IMR-90 (cell line): ENCODE measurements at regions not wholly inside any gene's neighbourhood (a gene's known extent, or its start where the extent isn't known, plus 50 kb on each side); places are given as distances from the start of the nearest gene placed in this dataset.

Source experiments
- ATAC-seq: fragments of 200-7000 bp; cut with Tn5 transposase; 2 replicates; pipeline ENCODE4 v1.9.1; 2020; ENCODE audit warnings: low read depth, mild to moderate bottlenecking, moderate library complexity
- BruUV-seq: library from RNA; stranded (reverse); fragments of 400-500 nt; replicated peaks from 2 replicates; lab custom pipeline; 2021; lab: Mats Ljungman, UMichigan
- CTCF ChIA-PET: fragments of 300-600 bp; formaldehyde crosslinking; extraction: SDS; loops from one replicate; lab custom pipeline; 2021; ENCODE audit warnings: antibody characterized with exemption; lab: Yijun Ruan, JAX
- POLR2A ChIA-PET: fragments of 300-600 bp; sonication (Branson Sonifier 250); formaldehyde crosslinking; loops from one replicate; lab custom pipeline; 2022; ENCODE audit warnings: antibody characterized with exemption; ENCODE audit not compliant: unreplicated experiment; lab: Charles Lee
- DNase-seq: peaks from one replicate; pipeline ENCODE4 v3.0.0; 2013
- H2AFZ ChIP-seq: replicated peaks from 2 replicates; pipeline ENCODE3; 2013; ENCODE audit warnings: low read length, mild to moderate bottlenecking; ENCODE audit not compliant: poor library complexity
- H2AK5ac ChIP-seq: 2 replicates; pipeline ENCODE4 v1.6.1; 2013; ENCODE audit warnings: low read depth, low read length, inconsistent platforms
- H2AK9ac ChIP-seq: replicated peaks from 2 replicates; pipeline ENCODE3; 2013; ENCODE audit warnings: mild to moderate bottlenecking, low read depth, low read length, moderate library complexity; ENCODE audit not compliant: poor library complexity
- H2BK120ac ChIP-seq: 2 replicates; pipeline ENCODE4 v1.6.1; 2013; ENCODE audit warnings: low read depth, low read length, inconsistent platforms
- H2BK15ac ChIP-seq: 3 replicates; pipeline ENCODE4 v1.6.1; 2013; ENCODE audit warnings: low read depth, low read length, inconsistent platforms
- H2BK20ac ChIP-seq: 2 replicates; pipeline ENCODE4 v1.6.1; 2013; ENCODE audit warnings: low read depth, mild to moderate bottlenecking, inconsistent platforms, low read length, moderate library complexity
- H2BK5ac ChIP-seq: 2 replicates; pipeline ENCODE4 v1.6.1; 2013; ENCODE audit warnings: mild to moderate bottlenecking, low read depth, low read length, inconsistent platforms; ENCODE audit not compliant: poor library complexity, severe bottlenecking
- H3K14ac ChIP-seq: replicated peaks from 2 replicates; pipeline ENCODE4 v1.6.1; 2013; ENCODE audit warnings: low read depth, low read length, inconsistent platforms
- H3K18ac ChIP-seq: 2 replicates; pipeline ENCODE4 v1.6.1; 2013; ENCODE audit warnings: low read depth, low read length, control low read depth
- H3K23ac ChIP-seq: 2 replicates; pipeline ENCODE4 v1.6.1; 2013; ENCODE audit warnings: low read depth, low read length, inconsistent platforms
- H3K27ac ChIP-seq: 2 replicates; pipeline ENCODE4 v1.5.1; 2013; ENCODE audit warnings: mild to moderate bottlenecking, control low read depth, low read length; ENCODE audit not compliant: insufficient read depth
- H3K27me3 ChIP-seq: 2 replicates; pipeline ENCODE4 v1.6.1; 2013; ENCODE audit warnings: low read length; ENCODE audit not compliant: control insufficient read depth, insufficient read depth
- H3K36me3 ChIP-seq: 2 replicates; pipeline ENCODE4 v1.6.1; 2013; ENCODE audit warnings: low read length, mixed read lengths; ENCODE audit not compliant: control insufficient read depth, insufficient read depth
- H3K4ac ChIP-seq: 2 replicates; pipeline ENCODE4 v1.6.1; 2013; ENCODE audit warnings: low read depth, low read length, inconsistent platforms
- H3K4me1 ChIP-seq: 2 replicates; pipeline ENCODE4 v1.6.1; 2013; ENCODE audit warnings: low read length, mixed read lengths; ENCODE audit not compliant: control insufficient read depth, insufficient read depth
- H3K4me2 ChIP-seq: 2 replicates; pipeline ENCODE4 v1.6.1; 2013; ENCODE audit warnings: low read depth, mild to moderate bottlenecking, control low read depth, low read length, moderate library complexity
- H3K4me3 ChIP-seq: 2 replicates; pipeline ENCODE4 v1.5.1; 2013; ENCODE audit warnings: low read depth, mild to moderate bottlenecking, control low read depth, low read length, moderate library complexity; ENCODE audit not compliant: insufficient read depth
- H3K56ac ChIP-seq: 2 replicates; pipeline ENCODE4 v1.6.1; 2013; ENCODE audit warnings: low read length, inconsistent platforms; ENCODE audit not compliant: insufficient read depth; ENCODE audit errors: extremely low read depth
- H3K79me1 ChIP-seq, 2 experiments: 2 replicates each; pipeline ENCODE4 v1.6.1; 2013; ENCODE audit warnings: low read length in 2 of 2, inconsistent platforms in 1 of 2, low read depth in 1 of 2
- H3K9ac ChIP-seq: 2 replicates; pipeline ENCODE4 v1.6.1; 2013; ENCODE audit warnings: low read depth, low read length, control low read depth
- H3K9me1 ChIP-seq: 2 replicates; pipeline ENCODE4 v1.6.1; 2013; ENCODE audit warnings: low read length, inconsistent platforms; ENCODE audit not compliant: insufficient read depth
- H3K9me3 ChIP-seq: 2 replicates; pipeline ENCODE4 v1.6.1; 2013; ENCODE audit warnings: low read length; ENCODE audit not compliant: control insufficient read depth, insufficient read depth
- H4K20me1 ChIP-seq: 2 replicates; pipeline ENCODE4 v1.6.1; 2013; ENCODE audit warnings: low read length, inconsistent platforms; ENCODE audit not compliant: insufficient read depth
- H4K5ac ChIP-seq: 2 replicates; pipeline ENCODE4 v1.6.1; 2013; ENCODE audit warnings: mild to moderate bottlenecking, low read depth, low read length, control low read depth
- H4K8ac ChIP-seq, 2 experiments: 2 replicates each; pipeline ENCODE4 v1.6.1; 2013; ENCODE audit warnings: low read depth in 2 of 2, low read length in 2 of 2, control low read depth in 1 of 2, inconsistent platforms in 1 of 2
- H4K91ac ChIP-seq: 2 replicates; pipeline ENCODE4 v1.6.1; 2013; ENCODE audit warnings: low read depth, low read length, inconsistent platforms; ENCODE audit not compliant: insufficient read depth
- FOS ChIP-seq: fragments of 150-350 bp; IDR thresholded peaks from 2 replicates; pipeline ENCODE4 v1.6.1; 2016; ENCODE audit warnings: low read depth, low read length
- MAFK ChIP-seq: IDR thresholded peaks from 2 replicates; pipeline ENCODE4 v1.6.1; 2012; ENCODE audit warnings: low read depth, low read length, improper control_type of control experiment
- RAD21 ChIP-seq: IDR thresholded peaks from 2 replicates; pipeline ENCODE4 v1.6.1; 2012; ENCODE audit warnings: low read length, improper control_type of control experiment
- WGBS, 2 experiments: methylation state at CpG; one replicate each; pipeline versions ENCODE4 v1.1.5 to v1.1.7; 2013; ENCODE audit warnings: missing lambda C conversion rate in 2 of 2; ENCODE audit not compliant: insufficient read length in 1 of 2; ENCODE audit errors: extremely low coverage in 2 of 2; 5-methylcytosine and 5-hydroxymethylcytosine counted together
- dilution Hi-C: fragments of 300-500 bp; cut with HindIII; formaldehyde crosslinking; loops from one replicate; pipeline ENCODE4 v1.14.3; 2018; ENCODE audit warnings: low sequenced_read_pairs; ENCODE audit not compliant: unreplicated experiment
- in situ Hi-C: fragments of 300-500 bp; cut with MboI; formaldehyde crosslinking; loops from 3 replicates; pipeline ENCODE4 v1.14.3; 2019; ENCODE audit warnings: low sequenced_read_pairs, inconsistent platforms, mixed read lengths
- intact Hi-C: fragments of 100-400 bp; cut with micrococcal nuclease; formaldehyde crosslinking; loops from 2 replicates; pipeline ENCODE4 v1.10.0; 2022

DNA sequence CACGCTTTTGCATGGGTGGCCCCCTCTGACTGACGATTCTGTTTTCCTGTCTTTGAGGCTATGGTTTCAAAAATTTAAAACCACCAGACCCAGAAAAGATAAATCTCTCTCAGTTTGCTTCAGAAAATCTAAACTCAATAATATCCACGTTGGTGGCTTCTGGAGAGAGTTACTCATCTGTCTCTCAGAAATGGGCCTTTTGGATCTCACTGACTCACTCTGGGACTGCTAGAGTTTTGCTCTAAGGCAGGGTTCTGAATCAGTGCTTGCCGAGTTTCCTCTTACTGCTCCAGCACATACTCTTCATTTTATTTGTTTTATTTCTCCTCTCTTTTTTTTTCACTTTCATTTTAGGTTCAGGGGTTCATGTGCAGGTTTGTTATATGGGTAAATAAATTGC, 305.7 kb downstream of the BLID start:
- Histone ChIP-seq H3K14ac (peak overlapping the region; percentile 62), H4K91ac (peak overlapping the region; percentile 58), H2BK5ac (peak overlapping the region; percentile 86), H3K36me3 (no peaks in the 10 kb centered on the region), H3K4me1 (peaks cover 6% of the 10 kb centered on the region), H2AK5ac (no peak overlapping the region), H3K4me3 (no peak overlapping the region), H2BK15ac (peak overlapping the region; percentile 66; the same call in 2 of the 3 replicates), H3K9me1 (no peaks in the 10 kb centered on the region; the same call in 1 of the 2 replicates), H4K5ac (peak overlapping the region; percentile 79; the same call in 1 of the 2 replicates), H3K23ac (peak overlapping the region; percentile 36; the same call in 1 of the 2 replicates), H3K9me3 (no peaks in the 10 kb centered on the region), H3K27ac (peak overlapping the region; percentile 81), H3K4me2 (peak overlapping the region; percentile 89), H2AK9ac (no peak overlapping the region), H2AFZ (peak overlapping the region; percentile 88), H3K79me1 (no peaks in the 10 kb centered on the region), H3K9ac (peak overlapping the region; percentile 69; the same call in 1 of the 2 replicates), H4K8ac (peak overlapping the region; percentile 62 to 75), H3K27me3 (no peaks in the 10 kb centered on the region), H3K56ac (peak overlapping the region; percentile 66), H4K20me1 (no peaks in the 10 kb centered on the region), H2BK20ac (peak overlapping the region; percentile 63), H3K4ac (peak overlapping the region; percentile 61; the same call in 1 of the 2 replicates), H2BK120ac (peak overlapping the region; percentile 88), H3K18ac (peak overlapping the region; percentile 76)
- dilution Hi-C loops (no loop called here), intact Hi-C loops (loop anchor here (10.0 kb wide), 1 partner anchor 275 kb away; no protein-coding TSS in a partner anchor), in situ Hi-C loops (no loop called here)
- BruUV-seq: no TSS peak
- CTCF ChIA-PET: no interaction called here
- ATAC-seq (peak; percentile 100), DNase-seq (peak; percentile 88)
- 14% methylated on average over 1 of the region's 4 CpGs; no CpG with 5 or more reads in 1 of the 2 experiments for WGBS, 2 experiments
- POLR2A ChIA-PET: interaction anchor here (0.6 kb wide), 1 partner anchor 484 kb away, joined by 4 read pairs; no protein-coding TSS in a partner anchor
- TF ChIP-seq RAD21 (0 out of 2 replicates have a peak, but pooled peaks have one; percentile 7), FOS (peak; percentile 56; the same call in 1 of the 2 replicates), MAFK (no peak)
